GM19035 (cell line): ENCODE measurements at regions not wholly inside any gene's neighbourhood (a gene's known extent, or its start where the extent isn't known, plus 50 kb on each side); places are given as distances from the start of the nearest gene placed in this dataset.
"Not testable (repeated sequence)": the region's sequence is repeated elsewhere in the genome, so short reads cannot be mapped to it uniquely, and the experiment has no call there.

Source experiments
- ATAC-seq: cut with Tn5 transposase; IDR thresholded peaks from one replicate; pipeline ENCODE4 v1.9.1; 2021; ENCODE audit not compliant: unreplicated experiment

DNA sequence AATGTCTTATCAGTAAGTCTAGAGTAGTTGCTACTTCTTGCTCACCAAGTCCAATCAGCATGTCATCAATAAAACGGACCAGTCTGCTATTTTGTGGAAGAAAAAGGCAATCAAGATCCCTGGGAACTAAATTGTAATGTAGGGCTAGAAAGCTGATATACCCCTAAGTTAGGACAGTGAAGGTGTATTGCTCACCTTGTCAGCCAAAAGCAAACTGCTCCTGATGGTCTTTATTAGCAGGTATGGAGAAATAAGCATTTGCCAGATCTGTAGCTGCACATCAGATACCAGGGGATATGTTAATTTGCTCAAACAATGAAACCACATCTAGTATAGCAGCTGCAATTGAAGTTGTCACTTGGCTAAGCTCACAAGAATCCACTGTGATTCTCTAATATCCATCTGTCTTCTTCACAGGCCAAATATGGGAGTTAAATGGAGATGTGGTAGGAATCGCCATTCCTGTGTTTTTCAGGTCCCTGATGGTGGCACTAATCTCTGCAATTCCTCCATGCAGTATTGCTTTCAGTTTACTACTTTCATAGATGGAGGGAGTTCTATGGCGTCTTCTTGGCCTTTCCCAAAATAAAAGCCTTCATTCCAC, 75.0 kb downstream of the TMEM237 start:
- ATAC-seq: no peak

DNA sequence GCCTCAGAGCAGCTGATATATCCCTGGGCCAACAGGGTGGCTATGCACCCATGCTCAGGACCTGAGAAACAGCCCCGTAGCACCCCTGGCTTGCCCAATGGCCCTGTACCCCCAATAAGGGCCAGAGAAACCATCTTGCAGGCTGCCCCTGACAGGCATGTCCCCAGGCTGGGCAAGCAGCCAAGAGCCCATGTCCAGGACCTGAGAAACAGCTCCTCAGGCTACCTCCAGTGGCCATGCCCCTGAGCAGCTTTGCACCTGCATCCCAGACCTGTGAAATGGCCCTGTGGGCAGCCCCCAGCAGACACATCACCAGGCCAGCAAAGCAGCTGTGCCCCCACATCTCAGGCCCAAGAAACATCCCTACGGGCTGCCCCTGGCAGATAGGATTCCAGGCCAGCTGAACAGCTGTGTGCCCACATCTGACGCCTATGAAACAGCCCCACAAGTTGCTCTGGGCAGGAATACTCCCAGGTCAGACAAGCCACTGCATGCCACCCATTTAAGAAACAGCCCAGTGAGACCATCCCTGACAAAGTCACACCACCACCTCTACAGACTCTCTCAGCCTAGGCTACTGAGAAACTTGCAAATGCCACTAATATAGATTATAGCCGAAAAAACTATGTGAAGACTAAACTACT, 84.1 kb downstream of the TMEM237 start:
- ATAC-seq: no peak

DNA sequence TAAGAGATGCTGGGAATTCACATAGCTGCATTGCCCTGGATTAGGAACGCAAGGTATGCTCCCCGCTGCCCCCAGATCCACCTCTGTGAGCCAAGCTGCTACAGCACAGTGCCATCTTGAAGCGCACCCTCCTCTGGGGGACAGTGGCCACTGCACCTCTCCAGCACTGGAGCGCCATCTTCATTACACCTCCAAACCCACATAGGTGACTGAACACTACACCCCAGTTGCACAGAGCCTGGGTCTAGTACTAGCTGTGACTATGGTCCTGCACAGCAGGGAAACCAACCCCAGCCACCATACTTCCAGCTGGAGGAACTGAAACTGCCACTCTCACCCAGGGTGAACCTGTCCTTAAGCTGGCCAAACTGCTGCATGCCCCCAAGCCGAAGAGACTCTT, 84.6 kb downstream of the TMEM237 start:
- no peak for ATAC-seq

DNA sequence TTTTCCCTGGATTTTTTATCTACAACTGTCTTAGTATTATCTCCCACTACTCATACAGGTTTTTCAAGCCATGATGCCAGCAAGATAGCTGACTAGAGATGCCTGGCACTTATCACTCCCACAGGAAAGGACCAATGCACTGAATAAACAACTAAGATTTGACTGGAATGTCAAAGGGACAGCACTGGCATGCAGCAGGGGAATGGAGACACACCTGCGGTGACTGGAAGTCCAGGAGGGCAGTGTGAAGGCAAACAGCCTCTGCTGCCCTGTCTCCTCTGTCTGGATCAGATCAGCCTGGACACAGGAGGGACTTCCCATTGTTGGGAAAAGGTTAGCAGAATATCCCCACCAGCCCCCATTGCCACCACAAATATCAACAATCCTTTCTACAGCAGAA, 85.1 kb downstream of the TMEM237 start:
- no peak for ATAC-seq

DNA sequence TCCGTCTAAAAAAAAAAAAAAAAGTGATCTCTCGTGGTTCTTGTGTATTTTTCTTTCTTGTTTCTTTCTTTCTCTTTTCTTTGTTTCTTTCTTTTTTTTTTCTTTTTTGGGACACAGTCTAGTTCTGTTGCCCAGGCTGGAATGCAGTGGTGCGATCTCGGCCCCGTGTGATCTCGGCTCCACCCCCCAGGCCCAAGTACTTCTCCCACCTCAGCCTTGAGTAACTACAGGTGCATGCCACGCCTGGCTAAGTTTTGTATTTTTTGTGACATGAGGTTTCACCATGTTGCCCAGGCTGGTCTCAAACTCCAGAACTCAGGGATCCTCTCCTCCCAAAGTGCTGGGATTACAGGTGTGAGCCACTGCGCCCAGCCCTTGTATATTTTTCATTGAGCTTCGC, 91.4 kb downstream of the TMEM237 start:
- ATAC-seq: no peak

DNA sequence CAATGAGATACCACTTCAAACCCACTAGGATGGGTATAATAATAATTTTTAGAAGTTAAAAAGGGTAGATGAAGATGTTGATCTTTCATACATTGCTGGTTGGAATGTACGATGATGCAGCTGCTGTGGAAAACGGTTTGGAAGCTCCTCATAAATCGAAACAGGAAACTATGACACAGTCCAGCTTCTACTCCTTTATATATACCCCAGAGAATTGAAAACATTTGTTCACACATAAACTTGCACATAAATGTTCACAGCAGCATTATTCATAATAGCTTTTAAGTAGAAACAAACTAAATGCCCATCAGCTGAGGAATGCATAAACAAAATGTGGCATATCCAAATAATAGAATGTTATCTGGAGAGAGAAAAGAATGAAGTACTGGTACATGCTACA, 95.0 kb downstream of the STRADB start:
- ATAC-seq: no peak

DNA sequence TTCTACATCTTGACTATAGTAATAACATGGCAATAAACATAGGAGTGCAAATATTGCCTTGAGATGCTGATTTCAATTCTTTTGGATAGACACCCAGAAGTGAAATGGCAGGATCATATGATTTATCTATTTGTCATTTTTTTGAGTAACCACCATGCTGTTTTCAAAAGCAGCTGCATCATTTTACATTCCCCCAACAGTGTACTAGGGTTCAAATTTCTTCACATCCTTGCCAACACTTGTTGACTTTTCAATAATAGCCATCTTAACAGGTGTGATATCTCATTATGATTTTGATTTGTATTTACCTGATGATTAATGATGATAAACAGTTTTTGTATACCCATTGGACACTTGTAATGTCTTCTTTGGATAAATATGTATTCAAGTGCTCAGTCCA, 90.8 kb downstream of the STRADB start:
- no peak for ATAC-seq

DNA sequence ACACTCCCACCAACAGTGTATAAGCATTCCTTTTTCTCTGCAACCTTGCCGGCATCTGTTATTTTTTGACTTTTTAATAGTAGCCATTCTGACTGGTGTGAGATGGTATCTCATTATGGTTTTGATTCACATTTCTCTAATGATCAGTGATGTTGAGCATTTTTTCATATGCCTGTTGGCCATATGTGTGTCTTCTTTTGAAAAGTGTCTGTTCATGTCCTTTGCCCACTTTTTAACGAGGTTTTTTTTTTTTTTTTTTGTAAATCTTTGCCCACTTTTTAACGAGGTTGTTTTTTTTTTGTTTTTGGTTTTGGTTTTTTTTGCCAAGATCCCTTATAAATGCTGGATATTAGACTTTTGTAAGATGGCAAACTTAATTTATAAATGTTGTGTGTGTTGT, 87.7 kb downstream of the STRADB start:
- not testable (repeated sequence) for ATAC-seq

DNA sequence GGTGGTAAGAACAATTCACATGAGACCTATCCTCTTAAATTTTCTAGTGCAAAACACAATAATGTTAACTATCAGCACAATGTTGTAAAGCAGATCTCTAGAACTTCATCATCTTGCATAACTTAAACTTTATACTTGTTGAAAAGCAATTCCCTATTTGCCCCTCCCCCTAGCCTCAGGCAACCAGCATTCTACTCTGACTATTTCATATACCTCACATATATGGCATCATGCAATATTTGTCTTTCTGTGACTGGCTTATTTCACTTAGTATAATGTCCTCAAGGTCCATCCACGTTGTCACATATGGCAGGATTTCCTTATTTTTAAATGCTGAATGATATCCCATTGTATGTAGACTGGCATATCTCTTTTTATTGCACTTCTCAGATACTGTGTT, 86.5 kb downstream of the STRADB start:
- no peak for ATAC-seq

DNA sequence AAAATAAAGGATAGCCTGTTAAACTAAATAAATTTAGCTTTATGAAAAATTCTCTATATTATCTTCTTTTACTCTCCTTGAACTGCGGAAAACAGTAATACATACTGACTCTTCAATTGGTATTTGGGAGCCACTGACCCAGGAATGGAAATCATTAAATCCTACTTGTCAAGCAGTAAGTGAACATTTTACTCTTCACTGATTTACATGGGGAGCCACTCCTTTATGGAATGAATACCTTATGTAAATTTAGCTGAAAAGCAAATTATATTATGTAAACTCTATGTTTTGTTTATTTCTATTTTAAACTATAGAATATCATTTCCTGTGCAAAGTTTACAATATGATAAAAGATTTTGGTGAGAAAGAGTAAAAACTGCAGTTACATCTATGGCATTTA, 85.2 kb downstream of the STRADB start:
- no peak for ATAC-seq

DNA sequence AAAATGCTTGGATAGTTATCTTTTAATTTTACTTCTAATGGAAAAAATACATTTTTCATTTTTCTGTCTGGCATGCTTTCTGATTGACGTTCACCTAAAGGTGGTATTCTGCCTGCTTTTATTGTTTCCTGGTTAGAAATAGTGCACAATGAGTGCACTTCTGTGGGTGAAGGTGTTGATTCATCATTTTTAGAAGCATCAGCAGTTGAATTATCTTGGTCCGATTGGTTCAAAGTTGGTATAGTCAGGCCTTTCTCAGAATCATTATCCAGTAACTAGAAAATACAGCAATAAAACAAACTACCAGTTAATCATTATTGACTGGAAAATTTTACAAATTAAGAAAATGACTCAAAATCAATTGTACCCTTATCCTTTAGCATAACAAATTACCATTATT, 84.5 kb downstream of the STRADB start:
- no peak for ATAC-seq

DNA sequence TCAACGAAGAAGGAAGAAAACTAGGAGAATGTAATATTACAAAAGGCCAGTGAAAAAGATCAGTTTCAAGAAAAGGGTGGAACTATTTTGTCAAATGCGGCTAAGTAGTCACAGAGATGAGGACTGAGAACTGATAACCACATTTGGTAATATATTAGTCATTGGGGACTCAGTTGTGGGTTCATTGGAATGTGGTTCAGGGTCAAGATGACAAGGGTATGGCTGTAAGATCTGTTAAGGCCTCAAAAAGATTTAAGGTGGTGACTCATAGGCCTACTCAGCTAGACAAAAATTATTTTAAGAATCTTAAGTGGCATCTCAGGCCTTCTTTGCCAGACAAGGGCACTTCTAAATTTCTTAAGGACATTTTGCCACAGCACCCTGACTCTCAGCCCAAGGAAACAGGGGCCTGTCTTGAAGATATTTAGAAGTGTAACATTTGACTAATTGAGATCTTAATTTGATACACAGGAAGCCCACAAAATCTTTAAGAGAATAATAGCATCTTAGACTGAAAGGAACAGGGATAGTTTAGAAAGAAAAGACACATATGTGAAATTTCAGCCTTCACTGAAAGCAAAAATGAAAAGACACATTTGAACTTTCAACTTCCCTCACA, 81.3 kb downstream of the STRADB start:
- peak; percentile 87 for ATAC-seq
